ENCODE measurements at regions not wholly inside any gene's neighbourhood (a gene's known extent, or its start where the extent isn't known, plus 50 kb on each side); places are given as distances from the start of the nearest gene placed in this dataset.

DNA sequence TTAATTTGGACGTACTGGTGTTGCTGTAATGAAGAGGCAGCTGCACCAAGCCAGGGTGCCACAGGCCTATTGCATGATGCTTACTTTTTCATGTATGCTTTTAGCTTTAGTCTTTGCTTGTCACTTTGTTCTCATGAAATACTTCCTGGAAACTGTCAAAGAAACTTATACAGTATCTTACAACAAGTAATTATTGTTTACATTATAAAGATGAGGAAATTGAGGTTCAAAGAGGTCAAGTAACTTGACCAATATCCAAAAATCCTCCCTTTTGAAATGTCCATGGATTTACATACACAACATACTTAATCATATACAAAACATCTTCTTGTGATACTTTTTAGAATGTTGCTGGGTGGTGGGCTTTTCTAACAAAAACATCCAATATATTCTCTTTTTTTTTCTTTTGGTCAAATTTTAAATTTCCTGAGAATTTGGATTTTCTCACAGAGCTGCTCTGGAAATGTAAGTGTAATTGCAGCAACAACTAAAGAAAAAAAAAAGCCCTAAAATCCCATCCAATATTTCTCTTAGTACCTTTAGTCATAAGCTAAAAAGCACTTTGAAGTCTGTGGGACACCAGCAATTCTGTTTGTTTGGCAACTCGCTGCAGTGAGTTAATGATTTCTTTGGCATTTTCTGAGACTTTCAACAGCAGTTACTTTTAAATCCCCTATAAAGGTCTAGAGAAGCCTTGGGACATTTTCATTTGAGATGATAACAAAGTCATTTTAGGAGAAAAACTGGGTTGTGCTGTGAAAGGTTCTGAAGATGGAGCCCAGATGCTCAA lies 500.6 kb upstream of the IGFBP3 start:
- TF ChIP-seq NRF1 (conservative IDR thresholded peaks at IDR 0.05; ENCODE audit: low read depth, low read length): no peak
- no peak for TF ChIP-seq SIN3A (IDR thresholded peaks at IDR 0.05; ENCODE audit: low read depth, low read length)
- TF ChIP-seq, protein P1, sequence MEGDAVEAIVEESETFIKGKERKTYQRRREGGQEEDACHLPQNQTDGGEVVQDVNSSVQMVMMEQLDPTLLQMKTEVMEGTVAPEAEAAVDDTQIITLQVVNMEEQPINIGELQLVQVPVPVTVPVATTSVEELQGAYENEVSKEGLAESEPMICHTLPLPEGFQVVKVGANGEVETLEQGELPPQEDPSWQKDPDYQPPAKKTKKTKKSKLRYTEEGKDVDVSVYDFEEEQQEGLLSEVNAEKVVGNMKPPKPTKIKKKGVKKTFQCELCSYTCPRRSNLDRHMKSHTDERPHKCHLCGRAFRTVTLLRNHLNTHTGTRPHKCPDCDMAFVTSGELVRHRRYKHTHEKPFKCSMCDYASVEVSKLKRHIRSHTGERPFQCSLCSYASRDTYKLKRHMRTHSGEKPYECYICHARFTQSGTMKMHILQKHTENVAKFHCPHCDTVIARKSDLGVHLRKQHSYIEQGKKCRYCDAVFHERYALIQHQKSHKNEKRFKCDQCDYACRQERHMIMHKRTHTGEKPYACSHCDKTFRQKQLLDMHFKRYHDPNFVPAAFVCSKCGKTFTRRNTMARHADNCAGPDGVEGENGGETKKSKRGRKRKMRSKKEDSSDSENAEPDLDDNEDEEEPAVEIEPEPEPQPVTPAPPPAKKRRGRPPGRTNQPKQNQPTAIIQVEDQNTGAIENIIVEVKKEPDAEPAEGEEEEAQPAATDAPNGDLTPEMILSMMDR (IDR thresholded peaks at IDR 0.05 in 2 of 3, conservative IDR thresholded peaks at IDR 0.05 in 1 of 3; ENCODE audit: control insufficient read depth in 2 of 3, extremely low read depth in 1 of 3, insufficient read depth in 1 of 3, low read depth in 3 of 3, low read length in 3 of 3): no peak
